ENCODE measurements at regions not wholly inside any gene's neighbourhood (a gene's known extent, or its start where the extent isn't known, plus 50 kb on each side); places are given as distances from the start of the nearest gene placed in this dataset.

GRCh38 chr10:52447931-52448353, 133.9 kb downstream of the DKK1 start:
- TF ChIP-seq CTCF (IDR thresholded peaks at IDR 0.05) = no peak
- TF ChIP-seq POLR2A (IDR thresholded peaks at IDR 0.05) = no peak

All from adrenal gland (tissue), 5 donors.